HG02798 (cell line): ENCODE measurements at regions not wholly inside any gene's neighbourhood (a gene's known extent, or its start where the extent isn't known, plus 50 kb on each side); places are given as distances from the start of the nearest gene placed in this dataset.

Experiments
- ATAC-seq: cut with Tn5 transposase; IDR thresholded peaks from one replicate; pipeline ENCODE4 v1.9.1; 2021; ENCODE audit warnings: mild to moderate bottlenecking; ENCODE audit not compliant: unreplicated experiment, poor library complexity

DNA sequence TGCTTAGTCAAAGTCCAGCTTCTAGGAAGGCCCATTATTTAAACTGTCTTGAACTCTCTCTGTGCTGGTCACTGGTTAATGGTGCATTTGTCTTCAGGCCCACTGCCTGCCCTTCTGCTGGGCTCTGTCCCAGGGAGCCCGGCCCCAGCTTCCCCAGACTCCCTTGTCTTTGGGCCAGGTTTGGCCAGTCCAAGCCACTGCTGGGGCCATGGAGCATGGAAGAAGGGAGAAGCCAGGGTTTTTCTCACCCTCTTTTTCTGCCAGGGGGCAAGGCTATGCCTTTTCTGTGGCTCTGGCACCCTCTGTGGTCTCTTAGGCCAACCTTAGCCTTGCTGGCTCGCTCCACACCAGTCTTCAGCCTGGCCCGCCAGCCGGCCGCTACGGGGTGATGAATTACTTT is 390.0 kb upstream of the SULF2 start:
- ATAC-seq = no peak

DNA sequence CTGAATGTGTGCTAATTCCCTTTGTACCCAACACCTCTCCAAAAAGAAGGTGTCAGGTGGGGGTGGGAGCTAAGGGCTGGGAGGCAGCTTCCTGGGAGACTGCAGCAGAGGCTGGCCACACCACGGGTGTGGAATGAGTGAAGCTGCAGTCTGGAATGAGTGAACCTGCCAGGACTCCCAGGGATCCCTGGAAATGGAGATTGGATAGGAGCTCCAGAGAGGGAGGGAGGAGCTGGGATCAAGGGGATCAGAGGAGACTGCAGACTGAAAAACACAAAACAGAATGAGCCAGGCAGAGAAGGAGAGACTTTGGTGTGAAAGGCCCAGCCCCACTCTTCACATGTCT is 387.0 kb upstream of the SULF2 start:
- no peak for ATAC-seq

GRCh38 chr20:48171626-48172356 is 386.5 kb upstream of the SULF2 start:
- no peak for ATAC-seq

DNA sequence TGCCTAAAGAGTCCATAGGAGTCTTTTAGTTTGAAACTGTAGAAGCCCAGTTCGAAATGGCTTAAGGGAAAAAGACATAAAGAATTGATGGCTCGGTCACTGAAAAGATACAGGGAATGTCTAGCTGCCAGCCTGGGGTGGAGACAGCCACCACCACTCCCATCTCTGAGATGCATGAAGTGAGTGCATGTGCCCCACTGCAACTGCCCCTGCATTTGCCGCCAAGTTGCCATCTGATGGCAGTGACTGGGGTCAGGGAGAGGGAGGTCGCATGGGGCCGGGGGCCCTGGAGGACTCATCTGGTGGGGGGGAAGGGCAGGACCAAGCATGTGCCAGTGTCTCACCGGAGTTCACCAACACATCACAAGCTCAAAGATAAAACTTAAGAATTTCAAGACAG is 385.8 kb upstream of the SULF2 start:
- ATAC-seq = no peak

- ATAC-seq = no peak
Measured at GRCh38 chr20:48170625-48171024, 385.3 kb upstream of the SULF2 start.

- ATAC-seq = no peak
Measured at GRCh38 chr20:48169650-48170225, 384.5 kb upstream of the SULF2 start.

DNA sequence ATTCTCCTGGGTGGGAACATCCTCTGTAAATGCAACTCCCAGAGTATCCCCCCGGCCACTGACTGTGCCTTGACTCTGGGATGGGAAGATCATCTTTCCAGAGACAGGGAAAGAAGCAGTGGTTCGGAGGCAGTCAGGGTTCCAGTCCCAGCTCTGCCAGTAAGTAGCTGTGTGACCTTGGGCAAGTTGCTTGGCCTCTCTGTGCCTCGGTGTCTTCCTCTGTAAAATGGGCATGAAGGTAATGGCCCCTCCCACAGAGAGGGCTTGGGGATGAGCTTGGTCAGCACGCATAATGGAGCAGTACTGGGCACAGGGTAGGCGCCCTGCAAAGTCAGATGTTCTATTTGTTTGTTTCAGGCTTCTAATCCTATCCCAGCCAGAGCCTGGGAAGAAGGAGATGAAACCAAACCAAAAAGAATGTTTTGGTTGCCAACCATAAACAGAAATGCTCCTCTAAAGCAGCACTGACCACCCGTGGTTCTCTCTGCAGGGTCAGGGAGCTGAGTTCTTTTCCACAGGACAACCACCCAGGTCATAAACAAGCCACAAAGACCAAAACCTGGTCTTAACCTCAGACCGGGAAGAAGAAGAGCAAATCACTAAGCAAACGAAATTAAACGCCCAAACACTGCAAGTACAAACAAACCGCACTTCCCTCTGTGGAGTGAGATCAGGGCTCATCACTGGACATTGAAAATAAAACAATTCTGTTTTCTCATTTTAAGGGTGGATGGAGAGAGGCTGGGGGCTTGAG is 381.0 kb upstream of the SULF2 start:
- ATAC-seq = no peak

- ATAC-seq = no peak
Measured at GRCh38 chr20:48165401-48165685, 380.1 kb upstream of the SULF2 start.

DNA sequence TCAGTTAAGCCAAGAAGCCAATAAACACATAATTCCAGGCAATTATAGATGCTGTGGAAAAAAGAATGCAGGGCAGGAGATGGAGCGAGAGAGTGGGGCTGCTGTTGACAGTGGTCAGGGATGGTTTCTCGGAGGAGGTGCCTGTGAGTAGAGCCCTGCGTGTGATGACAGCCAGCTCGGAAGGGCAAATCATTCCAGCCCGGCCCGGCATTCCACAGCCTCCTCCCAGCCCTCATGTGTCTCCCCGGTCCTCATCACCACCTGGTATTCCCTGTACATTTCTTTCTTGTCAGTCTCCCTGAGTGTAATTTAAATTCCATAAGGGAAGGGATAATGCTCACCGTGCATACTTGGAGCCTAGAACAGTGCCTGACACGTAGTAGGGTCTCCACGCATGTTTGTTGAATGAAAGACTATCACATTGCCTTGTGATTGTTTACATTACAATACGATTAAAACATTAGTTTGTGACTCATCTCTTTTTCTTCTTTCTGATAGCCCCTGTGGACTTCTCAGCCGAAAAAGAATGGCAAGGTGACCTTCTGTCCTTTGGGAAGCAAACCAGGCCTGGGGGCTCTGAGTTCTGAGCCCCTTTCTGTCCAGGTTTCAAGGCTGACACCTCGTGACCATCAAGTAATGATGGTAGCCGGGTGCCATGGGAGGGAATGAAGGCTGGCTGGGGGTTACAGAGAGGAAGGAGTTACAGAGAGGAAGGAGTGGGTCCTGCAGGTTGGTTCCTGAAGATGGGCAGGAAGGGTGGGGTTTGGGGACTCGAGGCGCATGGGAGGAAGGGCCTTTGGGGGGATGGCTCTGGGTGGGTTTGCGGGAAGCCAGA is 379.5 kb upstream of the SULF2 start:
- ATAC-seq = no peak

GRCh38 chr20:48164034-48164433 is 378.8 kb upstream of the SULF2 start:
- ATAC-seq = no peak

DNA sequence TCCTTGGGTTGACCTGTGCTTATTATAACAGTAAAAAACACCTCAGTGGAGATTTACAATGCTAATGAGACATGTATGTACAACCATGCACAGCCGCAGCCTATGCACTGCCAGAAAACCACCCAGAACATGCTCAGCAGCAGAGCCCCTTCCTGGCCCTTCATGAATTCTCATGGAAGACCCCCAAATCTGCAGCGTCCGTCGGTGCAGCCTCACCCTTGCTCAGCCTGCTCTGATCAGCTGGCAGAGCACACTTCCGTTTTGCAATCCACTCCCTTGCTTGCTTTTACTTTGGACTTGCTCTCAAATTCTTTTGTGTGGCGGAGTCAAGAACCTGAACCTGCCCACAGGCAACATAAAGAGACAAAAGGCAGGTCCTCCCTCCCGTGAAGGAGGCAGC is 378.2 kb upstream of the SULF2 start:
- ATAC-seq = no peak

DNA sequence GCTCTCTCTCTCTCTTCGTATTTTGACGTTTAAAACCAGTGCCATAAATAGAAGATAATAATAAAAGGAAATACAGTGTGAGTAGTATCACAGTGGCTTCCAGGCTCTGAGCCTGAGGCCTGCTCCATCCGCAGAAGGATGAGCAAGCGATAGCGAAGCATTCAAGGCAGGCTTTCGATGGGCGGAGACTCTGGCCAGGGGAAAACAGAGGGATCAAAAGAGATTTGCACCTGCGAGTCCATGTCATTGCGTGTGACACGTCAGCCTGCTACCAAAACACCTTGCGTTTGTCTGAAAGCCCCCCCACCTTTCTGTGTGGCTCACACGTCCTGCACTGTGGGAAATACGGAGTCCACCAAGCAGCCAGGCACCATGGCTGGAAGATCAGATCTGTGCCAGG is 377.3 kb upstream of the SULF2 start:
- no peak for ATAC-seq

DNA sequence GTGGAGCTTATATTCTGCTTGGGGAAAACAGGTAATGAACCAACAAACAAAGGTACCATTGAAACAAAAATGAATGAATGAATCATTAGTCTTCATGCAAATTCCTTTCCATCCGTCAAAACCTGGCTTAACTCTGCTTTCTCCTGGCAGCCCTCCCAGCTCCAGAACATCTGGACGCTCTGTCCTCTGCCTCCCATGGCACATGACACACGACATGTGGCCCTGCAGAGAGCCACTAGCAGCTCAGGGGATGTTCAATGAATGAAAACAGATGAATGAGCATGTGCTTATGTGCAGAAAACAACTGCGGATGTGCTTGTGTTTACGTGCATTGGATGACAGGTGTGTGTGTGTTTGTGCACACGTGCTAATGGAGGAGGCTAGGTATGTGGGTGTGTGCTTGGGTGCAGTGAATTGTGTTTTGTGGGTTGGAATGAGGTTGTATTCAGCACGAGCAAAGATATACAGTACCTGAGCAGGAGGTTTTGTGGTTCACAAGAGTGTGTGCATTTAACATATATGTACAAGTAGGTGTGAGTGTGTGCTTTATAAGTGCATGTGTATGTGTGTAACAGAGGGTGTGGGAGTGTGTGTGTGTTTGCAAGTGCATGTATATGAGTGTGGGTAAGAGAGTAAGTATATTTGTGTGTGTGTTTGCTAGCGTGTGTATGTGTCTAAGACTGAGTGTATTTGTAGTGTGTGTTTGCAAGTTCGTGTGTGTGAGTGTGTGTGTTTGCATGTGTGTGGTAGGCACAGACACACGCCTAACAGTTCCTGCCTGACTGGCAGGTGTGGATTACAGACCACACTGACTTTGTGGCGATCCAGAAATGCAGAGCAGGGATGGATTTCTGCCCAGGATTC is 374.1 kb upstream of the SULF2 start:
- ATAC-seq = no peak

GRCh38 chr20:48158014-48158413 is 372.7 kb upstream of the SULF2 start:
- ATAC-seq = no peak

- ATAC-seq = no peak
Measured at GRCh38 chr20:48156951-48157700, 371.8 kb upstream of the SULF2 start.

GRCh38 chr20:48156521-48156920 is 371.2 kb upstream of the SULF2 start:
- no peak for ATAC-seq

GRCh38 chr20:48155268-48155667 is 370.0 kb upstream of the SULF2 start:
- no peak for ATAC-seq

DNA sequence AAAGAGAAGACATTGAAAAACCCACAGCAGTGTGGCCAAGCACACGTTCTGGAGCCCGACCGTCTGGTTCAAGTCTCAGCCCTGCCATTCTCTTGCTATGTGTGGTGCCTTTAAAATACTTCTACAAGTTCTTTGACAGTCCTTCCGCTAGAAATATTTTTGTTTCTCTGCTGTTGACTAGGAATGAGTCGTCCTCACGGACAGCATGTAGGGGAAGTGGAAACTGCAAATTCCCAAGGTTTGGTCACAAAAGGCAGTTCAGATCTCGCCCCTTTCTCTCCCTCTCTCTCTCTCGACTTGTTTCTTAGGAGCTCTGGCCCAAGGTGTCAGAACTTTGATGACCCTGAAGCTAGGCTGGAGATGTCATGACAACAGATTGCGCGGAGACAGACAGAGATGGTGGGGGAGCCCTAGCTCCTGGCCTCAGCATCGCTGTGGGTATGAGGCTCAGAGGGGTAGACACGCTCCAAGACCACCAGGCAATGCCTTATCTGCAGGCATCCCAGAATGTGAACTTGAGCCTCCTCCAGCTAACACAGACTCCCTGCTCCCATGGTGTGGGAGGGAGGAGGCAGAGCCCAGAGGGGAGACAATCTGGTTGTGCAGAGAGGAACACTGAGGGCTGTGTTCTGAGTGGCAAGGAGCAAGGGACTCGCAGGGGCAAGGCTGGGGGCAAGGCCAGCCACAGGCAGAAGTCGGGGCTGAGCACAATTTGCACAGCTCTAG is 368.9 kb upstream of the SULF2 start:
- ATAC-seq = no peak

GRCh38 chr20:48153523-48153922 is 368.2 kb upstream of the SULF2 start:
- no peak for ATAC-seq
